Endothelial cell (in vitro differentiated cells): ENCODE measurements at regions not wholly inside any gene's neighbourhood (a gene's known extent, or its start where the extent isn't known, plus 50 kb on each side); places are given as distances from the start of the nearest gene placed in this dataset.
"Not testable (repeated sequence)": the region's sequence is repeated elsewhere in the genome, so short reads cannot be mapped to it uniquely, and the experiment has no call there.

Experiments used
- DNase-seq: peaks from one replicate; pipeline ENCODE4 v3.0.0; 2021; ENCODE audit warnings: low spot score
- H3K27ac Mint-ChIP-seq: one replicate; pipeline ENCODE4 v1.8.0; 2021; ENCODE audit warnings: mixed read lengths, inconsistent platforms; ENCODE audit not compliant: unreplicated experiment
- H3K27me3 Mint-ChIP-seq: one replicate; pipeline ENCODE4 v1.8.0; 2021; ENCODE audit warnings: mild to moderate bottlenecking, moderate library complexity, mixed read lengths, inconsistent platforms; ENCODE audit not compliant: unreplicated experiment
- H3K36me3 Mint-ChIP-seq: one replicate; pipeline ENCODE4 v1.8.0; 2021; ENCODE audit warnings: mild to moderate bottlenecking, low read depth, mixed read lengths, inconsistent platforms; ENCODE audit not compliant: unreplicated experiment
- H3K4me1 Mint-ChIP-seq: one replicate; pipeline ENCODE4 v1.8.0; 2021; ENCODE audit warnings: mild to moderate bottlenecking, mixed read lengths, inconsistent platforms; ENCODE audit not compliant: unreplicated experiment
- H3K4me3 Mint-ChIP-seq: one replicate; pipeline ENCODE4 v1.8.0; 2021; ENCODE audit warnings: mild to moderate bottlenecking, mixed read lengths, inconsistent platforms; ENCODE audit not compliant: unreplicated experiment
- H3K9me3 Mint-ChIP-seq: one replicate; pipeline ENCODE4 v1.8.0; 2021; ENCODE audit warnings: mixed read lengths, inconsistent platforms; ENCODE audit not compliant: unreplicated experiment
- TF ChIP-seq, protein P1 (sequence below): fragments of 200-600 bp; sonication (generic); IDR thresholded peaks from one replicate; pipeline ENCODE4 v1.5.0; 2021; ENCODE audit warnings: antibody characterized with exemption; ENCODE audit not compliant: unreplicated experiment

GRCh38 chr12:73841963-73842362 is 695.7 kb upstream of the ATXN7L3B start:
- Mint-ChIP-seq H3K4me1 (no peaks in the 10 kb centered on the region), H3K27ac (no peak overlapping the region), H3K4me3 (no peak overlapping the region), H3K36me3 (no peaks in the 10 kb centered on the region), H3K27me3 (no peaks in the 10 kb centered on the region), H3K9me3 (no peaks in the 10 kb centered on the region)
- TF ChIP-seq, protein P1, sequence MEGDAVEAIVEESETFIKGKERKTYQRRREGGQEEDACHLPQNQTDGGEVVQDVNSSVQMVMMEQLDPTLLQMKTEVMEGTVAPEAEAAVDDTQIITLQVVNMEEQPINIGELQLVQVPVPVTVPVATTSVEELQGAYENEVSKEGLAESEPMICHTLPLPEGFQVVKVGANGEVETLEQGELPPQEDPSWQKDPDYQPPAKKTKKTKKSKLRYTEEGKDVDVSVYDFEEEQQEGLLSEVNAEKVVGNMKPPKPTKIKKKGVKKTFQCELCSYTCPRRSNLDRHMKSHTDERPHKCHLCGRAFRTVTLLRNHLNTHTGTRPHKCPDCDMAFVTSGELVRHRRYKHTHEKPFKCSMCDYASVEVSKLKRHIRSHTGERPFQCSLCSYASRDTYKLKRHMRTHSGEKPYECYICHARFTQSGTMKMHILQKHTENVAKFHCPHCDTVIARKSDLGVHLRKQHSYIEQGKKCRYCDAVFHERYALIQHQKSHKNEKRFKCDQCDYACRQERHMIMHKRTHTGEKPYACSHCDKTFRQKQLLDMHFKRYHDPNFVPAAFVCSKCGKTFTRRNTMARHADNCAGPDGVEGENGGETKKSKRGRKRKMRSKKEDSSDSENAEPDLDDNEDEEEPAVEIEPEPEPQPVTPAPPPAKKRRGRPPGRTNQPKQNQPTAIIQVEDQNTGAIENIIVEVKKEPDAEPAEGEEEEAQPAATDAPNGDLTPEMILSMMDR: no peak
- no peak for DNase-seq

DNA sequence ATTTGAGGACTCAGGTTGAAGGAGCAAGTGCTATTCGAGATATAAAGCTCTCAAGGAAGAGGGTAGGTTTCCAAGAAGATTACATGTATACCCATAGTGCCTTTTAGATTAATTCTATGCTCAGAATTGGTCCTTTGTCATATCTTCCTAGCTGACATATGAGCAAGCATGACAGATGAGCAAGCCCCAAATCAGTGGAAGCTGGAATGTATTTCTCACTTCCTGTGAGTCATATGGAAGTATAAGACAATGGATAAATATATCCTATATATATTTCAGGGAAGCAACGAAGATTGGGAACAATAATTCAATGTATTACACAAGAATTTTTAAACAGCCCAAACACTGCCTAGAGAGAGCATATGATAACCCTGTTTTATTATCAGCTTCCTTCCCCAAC is 674.1 kb upstream of the ATXN7L3B start:
- Mint-ChIP-seq H3K4me3 (no peak overlapping the region), H3K4me1 (no peaks in the 10 kb centered on the region), H3K27ac (no peak overlapping the region), H3K36me3 (no peaks in the 10 kb centered on the region), H3K27me3 (no peaks in the 10 kb centered on the region), H3K9me3 (no peaks in the 10 kb centered on the region)
- no peak for DNase-seq
- TF ChIP-seq, protein P1: no peak

- Mint-ChIP-seq H3K4me3 (no peak overlapping the region), H3K27ac (no peak overlapping the region), H3K36me3 (no peaks in the 10 kb centered on the region), H3K4me1 (no peaks in the 10 kb centered on the region), H3K9me3 (no peaks in the 10 kb centered on the region), H3K27me3 (no peaks in the 10 kb centered on the region)
- no peak for DNase-seq
- TF ChIP-seq, protein P1: no peak
Measured at GRCh38 chr12:73867147-73867546, 670.5 kb upstream of the ATXN7L3B start.

DNA sequence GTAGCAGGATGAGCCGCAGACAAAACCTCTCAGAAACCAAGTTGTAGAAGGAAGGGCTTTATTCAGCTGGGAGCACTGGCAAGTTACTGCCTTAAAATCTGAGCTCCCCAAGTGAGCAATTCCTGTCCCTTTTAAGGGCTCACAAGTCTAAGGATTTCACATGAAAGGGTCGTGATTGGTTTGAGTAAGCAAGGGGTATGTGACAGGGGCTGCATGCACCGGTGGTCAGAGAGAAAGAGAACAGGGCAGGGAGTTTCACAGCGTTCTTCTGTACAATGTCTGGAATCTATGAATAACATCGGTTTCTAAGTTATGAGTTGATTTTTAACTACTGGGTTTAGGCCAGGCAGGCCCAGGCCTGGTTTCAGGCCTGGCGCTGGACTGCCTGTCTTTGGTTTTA is 660.3 kb upstream of the ATXN7L3B start:
- not testable (repeated sequence) for H3K36me3 Mint-ChIP-seq, H3K27me3 Mint-ChIP-seq, H3K27ac Mint-ChIP-seq, H3K4me3 Mint-ChIP-seq, H3K9me3 Mint-ChIP-seq, H3K4me1 Mint-ChIP-seq, DNase-seq

DNA sequence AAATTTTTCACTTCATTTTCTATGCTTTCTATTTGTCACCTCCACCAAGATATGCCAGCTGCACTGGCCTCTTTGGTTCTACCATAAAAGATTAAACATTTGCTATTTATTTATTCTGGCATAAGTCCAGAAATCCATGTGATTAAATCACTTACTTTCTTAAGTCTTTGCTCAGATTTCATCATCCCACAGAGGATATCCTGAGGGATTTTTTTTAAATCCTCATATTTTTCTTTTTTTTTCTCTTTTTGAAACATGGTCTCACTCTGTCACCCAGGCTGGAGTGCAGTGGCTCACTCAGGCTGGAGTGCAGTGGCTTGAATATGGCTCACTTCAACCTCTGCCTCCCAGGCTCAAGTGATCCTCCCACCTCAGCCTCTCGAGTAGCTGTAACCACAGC is 645.4 kb upstream of the ATXN7L3B start:
- DNase-seq: no peak
- Mint-ChIP-seq H3K4me1 (no peaks in the 10 kb centered on the region), H3K9me3 (no peaks in the 10 kb centered on the region), H3K27ac (no peak overlapping the region), H3K36me3 (no peaks in the 10 kb centered on the region), H3K27me3 (peaks cover 4% of the 10 kb centered on the region), H3K4me3 (no peak overlapping the region)
- TF ChIP-seq, protein P1: no peak

DNA sequence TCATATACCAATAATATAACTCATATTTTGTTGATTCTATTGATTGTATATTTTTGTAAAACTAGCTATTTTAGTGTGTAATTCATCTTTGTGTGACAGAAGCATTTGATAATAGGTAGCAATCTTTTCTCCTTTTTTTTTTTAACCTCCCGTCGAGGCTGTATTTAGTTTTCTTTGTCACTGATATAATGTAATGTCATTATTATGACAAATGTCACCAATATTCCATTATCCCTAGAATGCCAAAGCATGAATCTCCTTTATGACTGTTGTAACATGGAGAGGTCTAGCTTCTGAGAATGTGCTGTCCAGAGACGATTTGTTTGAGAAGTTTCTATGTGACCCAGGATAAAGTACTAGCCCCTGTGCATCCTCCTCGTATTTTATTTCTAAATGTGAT is 639.0 kb upstream of the ATXN7L3B start:
- no peaks in the 10 kb centered on the region for H3K36me3 Mint-ChIP-seq
- no peak for DNase-seq
- H3K4me1 Mint-ChIP-seq: no peaks in the 10 kb centered on the region
- no peak overlapping the region for H3K27ac Mint-ChIP-seq
- no peaks in the 10 kb centered on the region for H3K9me3 Mint-ChIP-seq
- TF ChIP-seq, protein P1: no peak
- no peak overlapping the region for H3K4me3 Mint-ChIP-seq
- H3K27me3 Mint-ChIP-seq: peaks cover 1% of the 10 kb centered on the region
